ENCODE measurements at regions not wholly inside any gene's neighbourhood (a gene's known extent, or its start where the extent isn't known, plus 50 kb on each side); places are given as distances from the start of the nearest gene placed in this dataset.
"Not testable (repeated sequence)": the region's sequence is repeated elsewhere in the genome, so short reads cannot be mapped to it uniquely, and the experiment has no call there.

DNA sequence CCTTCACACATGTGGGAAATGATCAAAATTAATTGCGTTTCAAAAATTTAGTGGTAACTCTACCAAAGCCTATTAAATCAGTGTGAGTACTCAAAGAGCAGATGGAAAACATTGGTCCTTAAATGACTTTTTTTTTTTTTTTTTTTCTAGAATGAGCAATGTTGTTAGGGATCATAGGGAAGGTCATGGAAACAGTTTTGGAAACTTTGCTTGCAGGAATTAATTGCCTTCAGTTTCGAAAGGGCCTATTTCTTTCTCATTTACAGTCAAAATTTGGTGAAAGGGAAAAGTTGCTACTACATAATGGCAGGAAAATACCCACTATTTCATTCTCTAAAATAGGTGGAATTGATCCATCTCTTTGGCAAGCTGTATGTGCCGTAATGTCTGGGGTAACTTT, 160.9 kb downstream of the RTL9 start:
- no peak for DNase-seq

DNA sequence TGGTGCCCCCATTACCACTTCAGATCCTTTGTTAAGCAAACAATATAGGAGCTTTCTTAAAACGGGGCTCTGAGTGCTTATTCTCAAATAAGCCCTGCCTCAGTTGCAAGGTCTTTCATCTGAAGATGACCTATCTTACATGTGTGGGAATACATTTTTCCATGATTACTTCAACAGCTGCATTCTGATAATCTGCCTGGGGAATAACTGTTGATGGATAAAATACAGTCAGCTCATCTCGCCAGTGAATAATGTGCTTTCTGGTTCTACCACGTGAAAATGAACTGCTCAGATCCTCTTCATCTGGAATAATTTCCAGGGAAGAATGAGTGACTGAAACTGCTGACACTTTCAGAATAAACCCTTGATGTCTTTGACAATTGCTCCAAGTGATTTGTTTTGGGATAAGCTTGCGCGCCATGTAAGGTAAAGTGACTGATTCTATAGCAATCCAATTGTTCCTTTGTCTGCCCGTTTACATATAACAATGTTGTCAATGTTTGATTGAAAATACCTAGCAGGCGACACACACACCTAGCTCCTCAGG, 161.3 kb downstream of the RTL9 start:
- no peak for DNase-seq

- not testable (repeated sequence) for DNase-seq
Observed at GRCh38 chrX:110520652-110521051, 162.0 kb downstream of the RTL9 start.

GRCh38 chrX:110531873-110532580, 173.4 kb downstream of the RTL9 start:
- DNase-seq, result no peak

GRCh38 chrX:110532581-110532931, 173.9 kb downstream of the RTL9 start:
- DNase-seq, result no peak

- DNase-seq, result no peak
Observed at GRCh38 chrX:110536816-110537215, 178.2 kb downstream of the RTL9 start.

DNA sequence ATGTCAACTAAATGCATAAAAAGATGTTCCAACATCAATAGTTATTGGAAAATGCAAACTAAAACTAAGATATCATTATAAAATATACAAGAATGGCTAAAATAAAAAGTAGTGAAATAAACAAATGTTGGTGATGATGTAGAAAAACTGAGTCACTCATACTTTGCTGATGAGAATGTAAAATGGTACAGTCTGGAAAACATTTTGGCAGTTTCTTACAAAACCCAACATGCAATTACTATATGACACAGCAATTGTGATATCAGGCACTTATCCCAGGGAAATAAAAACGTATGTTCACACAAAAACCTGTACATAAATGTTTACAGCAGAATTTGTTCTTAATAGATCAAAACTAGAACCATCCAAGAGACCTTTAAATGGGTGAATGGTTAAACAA, 182.6 kb downstream of the RTL9 start:
- DNase-seq, result no peak

- DNase-seq, result not testable (repeated sequence)
Observed at GRCh38 chrX:110550854-110551253, 192.2 kb downstream of the RTL9 start.

- DNase-seq, result no peak
Observed at GRCh38 chrX:110557864-110558263, 199.2 kb downstream of the RTL9 start.

GRCh38 chrX:110558406-110558805, 199.8 kb downstream of the RTL9 start:
- DNase-seq, result no peak

DNA sequence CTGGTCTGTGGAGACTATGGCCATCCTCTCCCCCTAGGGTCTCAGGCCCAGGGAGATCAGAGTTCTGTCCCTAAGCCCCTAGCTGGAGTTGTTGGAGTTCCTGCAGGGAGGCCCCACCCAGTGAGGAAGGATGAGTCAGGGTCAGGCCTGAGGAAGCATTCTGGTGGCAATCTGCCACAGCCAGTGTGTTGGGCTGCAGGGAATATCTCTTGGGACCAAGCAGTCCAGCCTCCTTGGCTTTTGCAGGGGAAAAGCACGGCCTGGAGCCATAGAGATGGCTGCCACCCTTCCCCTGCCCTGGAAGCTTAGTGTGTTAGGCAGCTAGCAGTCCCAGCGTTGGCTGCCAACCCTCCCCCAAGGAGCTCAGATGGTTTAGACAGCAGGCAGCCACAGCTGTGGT, 202.4 kb downstream of the RTL9 start:
- no peak for DNase-seq

DNA sequence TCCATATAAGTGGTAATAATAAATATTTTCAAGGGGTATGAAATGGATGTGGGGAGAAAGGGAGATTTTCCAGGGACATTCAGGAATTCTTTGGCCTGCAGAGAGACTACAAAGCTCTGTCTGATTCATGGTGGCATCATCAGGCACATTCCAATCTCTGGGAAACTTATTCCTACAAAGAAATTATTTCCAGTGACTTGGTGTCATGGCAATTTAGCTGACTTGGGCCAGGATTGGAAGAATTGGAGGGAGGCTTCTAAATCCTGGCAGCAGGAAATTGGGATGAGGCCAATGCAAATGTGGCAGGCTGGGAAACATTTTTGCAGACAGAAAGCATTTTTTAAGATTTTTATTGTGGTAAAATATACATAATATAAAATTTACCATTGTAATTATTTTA, 204.6 kb downstream of the RTL9 start:
- no peak for DNase-seq

GRCh38 chrX:110568441-110568840, 209.8 kb downstream of the RTL9 start:
- DNase-seq, result no peak

GRCh38 chrX:110569506-110569905, 210.9 kb downstream of the RTL9 start:
- DNase-seq, result no peak

DNA sequence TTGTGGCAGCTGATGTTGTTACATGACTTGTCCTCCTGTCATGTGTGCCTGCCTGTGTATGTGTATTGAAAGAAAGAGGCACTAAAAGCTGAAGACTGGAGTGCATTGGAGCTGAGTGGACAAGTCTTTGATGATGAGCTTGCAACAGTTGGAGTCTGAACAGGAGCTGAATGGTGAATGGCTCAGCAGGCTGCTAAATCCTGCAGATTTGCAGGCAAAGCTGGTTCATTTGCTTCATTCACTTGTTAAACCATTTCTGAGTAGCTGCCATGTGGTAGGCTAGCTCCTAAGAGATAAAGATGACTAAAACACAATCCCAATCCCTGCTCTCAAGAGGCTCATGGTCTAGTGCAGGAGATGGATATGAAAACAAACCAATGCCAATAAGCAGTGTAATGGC, 217.3 kb downstream of the CHRDL1 start:
- DNase-seq, result no peak

DNA sequence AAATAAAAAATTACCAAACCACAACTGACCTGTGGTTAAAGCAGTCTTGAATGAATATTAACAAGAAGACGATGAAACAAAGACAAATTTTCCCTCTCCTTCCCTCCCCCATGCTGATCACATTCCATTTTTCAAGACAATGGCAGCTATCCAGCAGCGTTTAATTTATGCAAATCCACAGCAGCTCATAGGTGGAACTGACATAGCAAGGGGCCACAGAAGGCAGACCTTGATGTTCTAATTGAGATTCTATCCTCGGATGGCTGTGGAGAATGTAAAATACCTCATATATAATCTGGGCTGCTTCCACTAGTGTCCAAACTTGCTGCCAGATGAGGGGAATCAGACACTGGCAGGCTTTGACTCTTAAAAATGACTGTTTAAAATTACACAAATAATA, 211.5 kb downstream of the CHRDL1 start:
- DNase-seq, result no peak

GRCh38 chrX:110588164-110588563, 207.5 kb downstream of the CHRDL1 start:
- DNase-seq, result no peak

DNA sequence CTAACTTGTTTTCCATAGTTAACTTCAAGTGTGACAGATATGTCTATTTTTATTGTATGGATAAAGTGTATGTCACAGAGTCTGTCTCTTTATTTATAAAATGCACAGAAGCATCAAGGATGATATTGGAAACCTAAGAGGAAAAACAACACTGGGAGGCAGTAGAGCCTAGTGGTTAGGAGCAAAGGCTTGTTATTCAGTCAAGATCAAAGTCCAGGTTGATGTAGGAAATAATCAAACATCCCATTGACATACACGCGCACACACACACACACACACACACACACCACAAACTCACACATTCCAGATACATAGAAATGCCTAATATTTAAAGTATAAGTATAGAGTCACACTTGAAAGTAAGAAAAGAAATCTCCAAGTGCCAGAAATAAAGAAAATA, 206.8 kb downstream of the CHRDL1 start:
- DNase-seq, result no peak

DNA sequence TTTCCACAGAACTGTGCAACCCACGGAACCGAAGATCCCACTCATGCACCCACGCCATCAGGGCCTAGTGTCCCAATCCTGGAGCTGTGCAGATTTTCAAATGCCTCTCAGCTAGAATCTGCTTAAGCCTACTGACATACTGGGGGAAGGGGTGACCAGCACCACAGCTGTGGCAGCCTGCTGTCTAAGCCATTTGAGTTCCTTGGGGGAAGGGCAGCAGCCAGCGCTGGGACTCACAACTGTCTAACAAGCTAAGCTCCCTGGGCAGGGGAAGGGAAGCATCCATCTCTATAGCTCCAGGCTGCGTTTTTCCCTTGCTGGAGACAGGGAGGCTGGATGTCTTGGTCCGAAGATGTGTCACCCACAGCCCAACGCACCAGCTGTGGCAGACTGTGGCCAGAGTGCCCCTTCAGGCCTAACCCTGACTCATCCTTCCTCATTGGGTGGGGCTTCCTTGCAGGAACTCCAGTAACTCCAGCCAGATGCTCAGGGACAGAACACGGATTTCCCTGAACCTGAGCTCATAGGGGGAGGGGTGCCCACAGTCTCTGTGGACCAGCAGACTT, 194.8 kb downstream of the CHRDL1 start:
- DNase-seq, result no peak

DNA sequence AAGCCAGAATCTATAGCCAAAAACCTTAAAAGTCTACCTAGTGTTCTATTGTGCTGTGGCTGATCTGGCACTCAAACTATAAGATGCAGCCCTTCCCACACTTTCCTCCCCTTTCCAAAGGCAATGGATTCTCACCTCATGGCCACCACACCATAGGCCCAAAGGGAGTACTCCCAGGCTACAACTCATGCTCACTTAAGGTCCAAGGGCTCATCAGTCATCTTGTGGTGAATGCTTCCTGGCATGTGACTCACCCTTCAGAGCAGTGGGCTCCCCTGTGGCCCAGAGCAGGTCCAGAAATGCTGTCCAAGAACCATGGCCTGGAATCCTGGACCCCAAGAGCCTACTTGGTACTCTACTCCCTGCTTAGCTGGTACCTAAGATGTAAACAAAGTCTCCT, 181.0 kb downstream of the CHRDL1 start:
- no peak for DNase-seq

All from NK-92 treated with Interleukin-12 subunit alpha and Interleukin-12 subunit beta, amount 100 ng/mL, for 24 hours (cell line).